ENCODE measurements at regions not wholly inside any gene's neighbourhood (a gene's known extent, or its start where the extent isn't known, plus 50 kb on each side); places are given as distances from the start of the nearest gene placed in this dataset.

GRCh38 chr17:59504821-59505220 lies 60.6 kb upstream of the DHX40 start:
- no peak for DNase-seq
- no peaks in the 10 kb centered on the region for H3K36me3 ChIP-seq (replicated peaks; ENCODE audit: control insufficient read depth, insufficient read depth, low read length)
- no peaks in the 10 kb centered on the region for H3K27me3 ChIP-seq (ENCODE audit: control insufficient read depth, insufficient read depth, low read length)
- H3K4me3 ChIP-seq (ENCODE audit: insufficient read depth, low read depth, low read length): no peak overlapping the region

DNA sequence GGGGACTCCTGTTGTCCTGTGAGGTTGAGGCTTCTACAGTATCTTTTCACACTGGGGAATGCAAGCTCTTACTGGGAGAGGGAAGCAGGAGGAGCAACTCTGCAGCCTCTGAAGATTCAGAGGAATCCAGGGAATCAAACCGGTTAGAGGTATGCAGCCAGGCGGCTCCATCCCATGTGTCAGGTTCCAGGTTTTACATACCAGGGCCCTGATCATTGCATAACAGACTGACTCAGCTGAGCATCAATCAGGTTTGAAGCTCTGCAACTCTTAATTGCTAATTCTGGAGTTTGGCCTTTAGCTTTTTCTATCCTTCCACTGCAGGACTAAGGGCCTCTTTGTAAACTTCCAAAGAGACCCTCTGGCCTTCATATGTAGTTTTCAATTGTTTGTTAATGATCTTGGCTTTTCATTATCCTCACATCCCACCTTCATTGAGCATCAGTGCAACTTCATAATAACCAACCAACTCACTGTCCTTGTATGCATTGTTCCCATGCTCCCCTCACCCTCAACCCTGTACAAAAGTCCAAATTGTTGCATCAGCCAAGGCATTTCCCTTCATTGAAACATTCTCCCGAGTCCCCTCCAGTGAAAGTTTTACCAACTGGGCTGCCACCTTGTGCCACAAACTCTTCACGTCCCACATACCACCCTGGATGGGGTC lies 59.7 kb upstream of the DHX40 start:
- Histone ChIP-seq H3K4me3 (ENCODE audit: insufficient read depth, low read depth, low read length) (no peak overlapping the region), H3K27me3 (ENCODE audit: control insufficient read depth, insufficient read depth, low read length) (no peaks in the 10 kb centered on the region), H3K36me3 (replicated peaks; ENCODE audit: control insufficient read depth, insufficient read depth, low read length) (no peaks in the 10 kb centered on the region)
- no peak for DNase-seq

DNA sequence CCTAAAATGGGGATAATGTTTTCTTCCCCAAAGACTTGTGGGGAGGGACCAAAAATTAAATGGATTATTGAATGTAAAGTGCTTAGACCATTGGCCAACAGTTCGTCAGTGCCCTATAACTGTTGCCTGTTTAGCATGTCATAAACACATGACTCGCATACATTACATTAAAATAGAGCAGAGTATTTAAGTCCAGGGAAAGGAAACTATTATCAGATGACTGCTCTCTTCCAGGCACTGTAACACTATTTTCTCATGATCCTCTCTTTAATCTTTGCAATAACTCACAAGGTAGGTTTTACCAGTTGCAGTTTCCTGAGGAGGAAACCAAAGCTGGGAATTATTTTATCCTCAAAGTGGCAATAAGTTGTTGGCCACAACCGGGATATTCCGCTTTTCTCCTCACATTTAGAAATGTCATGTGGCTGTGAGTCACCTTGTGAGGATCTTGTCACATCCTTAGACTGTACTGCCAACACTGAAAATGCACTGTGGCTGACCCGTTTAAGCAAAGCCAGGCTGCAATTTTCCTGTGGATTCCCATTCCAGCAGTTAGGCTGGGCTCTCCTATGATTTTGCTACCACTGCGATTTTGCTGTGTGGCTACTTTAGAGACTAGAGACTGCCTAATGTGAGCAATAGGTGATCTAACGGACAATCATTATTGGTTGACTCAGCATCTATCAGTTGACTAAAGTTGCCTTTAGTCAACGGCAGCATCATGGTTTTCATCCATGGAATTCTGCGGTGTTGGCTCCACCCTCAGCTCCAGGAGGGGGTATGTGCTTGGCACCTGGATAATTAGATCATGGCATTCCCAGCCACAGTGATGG lies 58.3 kb upstream of the DHX40 start:
- H3K4me3 ChIP-seq (ENCODE audit: insufficient read depth, low read depth, low read length): no peak overlapping the region
- no peaks in the 10 kb centered on the region for H3K27me3 ChIP-seq (ENCODE audit: control insufficient read depth, insufficient read depth, low read length)
- DNase-seq: no peak
- H3K36me3 ChIP-seq (replicated peaks; ENCODE audit: control insufficient read depth, insufficient read depth, low read length): no peaks in the 10 kb centered on the region

- H3K36me3 ChIP-seq (replicated peaks; ENCODE audit: control insufficient read depth, insufficient read depth, low read length): no peaks in the 10 kb centered on the region
- DNase-seq: no peak
- H3K4me3 ChIP-seq (ENCODE audit: insufficient read depth, low read depth, low read length): no peak overlapping the region
- H3K27me3 ChIP-seq (ENCODE audit: control insufficient read depth, insufficient read depth, low read length): no peaks in the 10 kb centered on the region
Observed at GRCh38 chr17:59508999-59509625, 56.3 kb upstream of the DHX40 start.

- Histone ChIP-seq H3K4me3 (ENCODE audit: insufficient read depth, low read depth, low read length) (no peak overlapping the region), H3K36me3 (replicated peaks; ENCODE audit: control insufficient read depth, insufficient read depth, low read length) (no peaks in the 10 kb centered on the region), H3K27me3 (ENCODE audit: control insufficient read depth, insufficient read depth, low read length) (no peaks in the 10 kb centered on the region)
- no peak for DNase-seq
Observed at GRCh38 chr17:59510611-59511010, 54.8 kb upstream of the DHX40 start.

DNA sequence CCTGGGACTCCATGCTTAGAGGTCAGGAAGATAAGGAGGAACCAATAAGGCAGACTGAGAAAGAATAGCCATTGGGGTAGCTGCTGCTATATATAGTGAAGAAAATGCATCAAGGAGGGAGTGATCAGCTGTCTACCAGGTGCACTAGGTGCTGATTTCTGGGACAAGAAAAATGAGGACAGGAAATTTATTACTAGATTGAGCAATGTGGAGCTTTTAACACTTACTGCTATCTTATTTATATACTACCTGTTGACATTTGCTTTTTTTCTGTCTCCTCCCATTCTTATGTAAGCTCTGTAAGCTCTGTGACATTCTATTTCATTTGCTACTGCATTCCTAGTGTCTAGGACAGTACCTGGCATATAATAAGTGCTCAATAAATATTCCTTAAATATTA lies 53.7 kb upstream of the DHX40 start:
- Histone ChIP-seq H3K4me3 (ENCODE audit: insufficient read depth, low read depth, low read length) (no peak overlapping the region), H3K27me3 (ENCODE audit: control insufficient read depth, insufficient read depth, low read length) (no peaks in the 10 kb centered on the region), H3K36me3 (replicated peaks; ENCODE audit: control insufficient read depth, insufficient read depth, low read length) (no peaks in the 10 kb centered on the region)
- DNase-seq: no peak

- no peaks in the 10 kb centered on the region for H3K36me3 ChIP-seq (replicated peaks; ENCODE audit: control insufficient read depth, insufficient read depth, low read length)
Observed at GRCh38 chr17:59512844-59513385, 52.5 kb upstream of the DHX40 start.

DNA sequence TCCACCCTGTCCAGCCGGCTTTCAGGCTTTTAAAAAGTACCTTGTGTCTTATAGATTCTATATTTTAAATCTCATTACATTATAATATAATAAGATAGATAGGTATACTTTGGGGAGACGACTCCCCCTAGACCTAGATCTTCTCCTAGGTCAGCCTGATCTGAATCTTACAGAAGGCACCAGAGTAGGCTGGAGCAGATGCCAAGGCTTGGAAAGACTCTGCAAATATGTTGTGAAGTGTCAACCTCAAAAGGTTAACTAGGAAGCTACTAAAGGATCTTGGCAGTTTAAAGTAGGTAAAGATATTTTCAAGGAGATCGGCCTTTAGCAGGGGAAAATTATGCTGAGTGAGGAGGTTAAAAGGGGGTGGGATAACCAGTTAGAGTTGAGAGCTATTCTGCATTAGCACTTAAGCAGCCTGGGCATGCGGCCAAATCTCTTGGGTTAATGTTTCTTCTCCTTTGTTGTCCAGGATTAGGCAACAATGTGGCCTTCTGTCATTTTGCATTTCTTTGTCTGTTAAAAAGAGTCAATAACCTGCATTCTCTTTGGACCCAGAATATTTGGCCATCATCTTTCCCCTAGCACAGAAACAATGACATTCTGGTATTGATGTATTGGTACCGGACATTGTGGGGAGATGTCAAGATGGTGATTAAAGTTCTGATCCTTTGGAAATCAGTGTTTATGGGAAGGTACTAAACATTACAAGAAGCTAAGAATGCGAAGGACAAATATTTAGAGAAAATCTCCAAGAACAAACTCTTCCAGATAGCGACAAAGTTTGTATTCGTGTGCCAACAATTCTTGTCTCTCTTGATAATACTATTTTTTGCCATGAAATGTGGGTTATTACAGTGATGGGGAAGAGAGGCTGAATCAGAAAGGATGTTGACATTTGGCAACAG lies 51.2 kb upstream of the DHX40 start:
- no peak overlapping the region for H3K4me3 ChIP-seq (ENCODE audit: insufficient read depth, low read depth, low read length)
- DNase-seq: no peak
- no peaks in the 10 kb centered on the region for H3K36me3 ChIP-seq (replicated peaks; ENCODE audit: control insufficient read depth, insufficient read depth, low read length)
- H3K27me3 ChIP-seq (ENCODE audit: control insufficient read depth, insufficient read depth, low read length): no peaks in the 10 kb centered on the region

More at GRCh38 chr17:59512844-59513385, 52.5 kb upstream of the DHX40 start:
- Histone ChIP-seq H3K4me3 (ENCODE audit: insufficient read depth, low read depth, low read length) (no peak overlapping the region), H3K27me3 (ENCODE audit: control insufficient read depth, insufficient read depth, low read length) (no peaks in the 10 kb centered on the region)
- DNase-seq: no peak
